ENCODE measurements at regions not wholly inside any gene's neighbourhood (a gene's known extent, or its start where the extent isn't known, plus 50 kb on each side); places are given as distances from the start of the nearest gene placed in this dataset.

DNA sequence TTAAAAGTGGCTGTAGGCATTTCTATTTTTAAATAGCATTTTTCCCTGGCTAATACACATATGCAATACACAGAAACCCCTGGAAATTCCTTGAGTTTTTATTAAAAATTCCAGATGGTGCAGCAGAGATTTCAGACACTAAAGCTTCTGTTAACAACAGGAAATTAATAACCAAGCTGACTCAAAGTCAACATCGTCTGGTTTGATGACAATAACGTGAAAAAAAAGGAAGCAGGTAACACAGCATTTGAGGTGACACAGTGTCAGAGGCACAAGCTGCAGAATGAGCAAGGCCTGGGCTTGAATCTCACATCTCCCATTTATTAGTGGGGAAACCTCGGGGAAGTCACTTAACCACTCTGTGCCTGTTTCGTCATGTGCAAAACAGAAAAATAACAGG is 64.6 kb upstream of the GJB5 start:
- Histone ChIP-seq H3K27me3 (replicated peaks in 1 of 7) (peaks cover 0 to 63% (median 4%) of the 10 kb centered on the region in 7 donors), H3K9me3 (peaks cover 0 to 13% (median 0%) of the 10 kb centered on the region in 8 donors), H3K27ac (no peak overlapping the region), H3K4me1 (no peaks in the 10 kb centered on the region), H3K4me3 (no peak overlapping the region), H3K36me3 (no peaks in the 10 kb centered on the region)
- intact Hi-C loops (cut with DNase I; ENCODE audit: low total_unique reads): no loop called here
- TF ChIP-seq, protein P1, sequence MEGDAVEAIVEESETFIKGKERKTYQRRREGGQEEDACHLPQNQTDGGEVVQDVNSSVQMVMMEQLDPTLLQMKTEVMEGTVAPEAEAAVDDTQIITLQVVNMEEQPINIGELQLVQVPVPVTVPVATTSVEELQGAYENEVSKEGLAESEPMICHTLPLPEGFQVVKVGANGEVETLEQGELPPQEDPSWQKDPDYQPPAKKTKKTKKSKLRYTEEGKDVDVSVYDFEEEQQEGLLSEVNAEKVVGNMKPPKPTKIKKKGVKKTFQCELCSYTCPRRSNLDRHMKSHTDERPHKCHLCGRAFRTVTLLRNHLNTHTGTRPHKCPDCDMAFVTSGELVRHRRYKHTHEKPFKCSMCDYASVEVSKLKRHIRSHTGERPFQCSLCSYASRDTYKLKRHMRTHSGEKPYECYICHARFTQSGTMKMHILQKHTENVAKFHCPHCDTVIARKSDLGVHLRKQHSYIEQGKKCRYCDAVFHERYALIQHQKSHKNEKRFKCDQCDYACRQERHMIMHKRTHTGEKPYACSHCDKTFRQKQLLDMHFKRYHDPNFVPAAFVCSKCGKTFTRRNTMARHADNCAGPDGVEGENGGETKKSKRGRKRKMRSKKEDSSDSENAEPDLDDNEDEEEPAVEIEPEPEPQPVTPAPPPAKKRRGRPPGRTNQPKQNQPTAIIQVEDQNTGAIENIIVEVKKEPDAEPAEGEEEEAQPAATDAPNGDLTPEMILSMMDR (IDR thresholded peaks at IDR 0.05 in 8 of 11, conservative IDR thresholded peaks at IDR 0.05 in 3 of 11): no peak
- no peak for TF ChIP-seq POLR2AphosphoS5 (IDR thresholded peaks at IDR 0.05)
- no peak for TF ChIP-seq POLR2A (IDR thresholded peaks at IDR 0.05)
- WGBS, 5 donors: 36 to 45% (median 42%) methylated on average over 4 of the region's 4 CpGs
- no peak for DNase-seq

GRCh38 chr1:34693081-34693480 is 61.8 kb upstream of the GJB5 start:
- no peak for DNase-seq
- Histone ChIP-seq H3K27ac (no peak overlapping the region), H3K9me3 (peaks cover 0 to 5% (median 0%) of the 10 kb centered on the region in 8 donors), H3K27me3 (replicated peaks in 1 of 7) (peaks cover 0 to 41% (median 4%) of the 10 kb centered on the region in 7 donors), H3K4me1 (no peaks in the 10 kb centered on the region), H3K4me3 (no peak overlapping the region), H3K36me3 (no peaks in the 10 kb centered on the region)
- TF ChIP-seq, protein P1 (IDR thresholded peaks at IDR 0.05 in 8 of 11, conservative IDR thresholded peaks at IDR 0.05 in 3 of 11): no peak
- TF ChIP-seq POLR2AphosphoS5 (IDR thresholded peaks at IDR 0.05): no peak
- no peak for TF ChIP-seq POLR2A (IDR thresholded peaks at IDR 0.05)
- intact Hi-C loops (cut with DNase I; ENCODE audit: low total_unique reads): no loop called here
- WGBS, 5 donors: 67 to 91% (median 79%) methylated on average over 1 to 2 of the region's 2 CpGs

DNA sequence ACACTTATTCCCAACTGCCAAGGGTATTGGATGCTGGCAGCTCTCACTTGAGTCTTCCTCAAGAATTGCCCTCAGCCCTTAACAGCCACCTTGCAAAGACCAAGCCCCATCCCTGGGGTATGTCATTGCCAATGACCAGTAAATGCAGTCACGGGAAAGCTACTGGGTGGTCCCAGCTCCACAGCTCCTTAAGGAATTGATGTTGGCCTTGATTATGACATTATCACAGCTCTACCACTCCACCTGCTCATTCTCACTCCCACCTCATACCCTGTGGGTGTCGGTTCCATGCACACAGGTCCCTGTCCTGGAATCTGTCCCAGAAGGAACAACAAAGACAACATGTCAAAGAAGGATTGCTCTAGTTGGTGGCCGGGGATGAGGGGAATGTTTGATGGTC is 60.5 kb upstream of the GJB5 start:
- DNase-seq: no peak
- peaks cover 0 to 5% (median 0%) of the 10 kb centered on the region in 8 donors for H3K9me3 ChIP-seq
- H3K36me3 ChIP-seq: no peaks in the 10 kb centered on the region
- H3K27me3 ChIP-seq (replicated peaks in 1 of 7): peaks cover 0 to 29% (median 2%) of the 10 kb centered on the region in 7 donors
- H3K27ac ChIP-seq: no peak overlapping the region
- intact Hi-C loops (cut with DNase I; ENCODE audit: low total_unique reads): no loop called here
- TF ChIP-seq POLR2A (IDR thresholded peaks at IDR 0.05): no peak
- TF ChIP-seq POLR2AphosphoS5 (IDR thresholded peaks at IDR 0.05): no peak
- TF ChIP-seq, protein P1 (IDR thresholded peaks at IDR 0.05 in 8 of 11, conservative IDR thresholded peaks at IDR 0.05 in 3 of 11): no peak
- 81 to 91% (median 86%) methylated on average over 3 of the region's 3 CpGs for WGBS, 5 donors
- no peak overlapping the region for H3K4me3 ChIP-seq
- no peaks in the 10 kb centered on the region for H3K4me1 ChIP-seq

GRCh38 chr1:34695580-34695979 is 59.3 kb upstream of the GJB5 start:
- Histone ChIP-seq H3K27me3 (replicated peaks in 1 of 7) (peaks cover 0 to 19% (median 0%) of the 10 kb centered on the region in 7 donors), H3K9me3 (peaks cover 0 to 5% (median 0%) of the 10 kb centered on the region in 8 donors), H3K4me3 (no peak overlapping the region), H3K36me3 (no peaks in the 10 kb centered on the region), H3K27ac (no peak overlapping the region), H3K4me1 (no peaks in the 10 kb centered on the region)
- no peak for DNase-seq
- TF ChIP-seq POLR2AphosphoS5 (IDR thresholded peaks at IDR 0.05): no peak
- no peak for TF ChIP-seq POLR2A (IDR thresholded peaks at IDR 0.05)
- TF ChIP-seq, protein P1 (IDR thresholded peaks at IDR 0.05 in 8 of 11, conservative IDR thresholded peaks at IDR 0.05 in 3 of 11): no peak
- intact Hi-C loops (cut with DNase I; ENCODE audit: low total_unique reads): no loop called here
- WGBS, 5 donors: 85 to 93% (median 88%) methylated on average over 7 of the region's 7 CpGs
